Caco-2 (cell line): ENCODE measurements at regions not wholly inside any gene's neighbourhood (a gene's known extent, or its start where the extent isn't known, plus 50 kb on each side); places are given as distances from the start of the nearest gene placed in this dataset.

Experiments
- BruUV-seq: library from RNA; stranded (reverse); fragments of 400-500 nt; replicated peaks from 2 replicates; lab custom pipeline; 2021; lab: Mats Ljungman, UMichigan
- CTCF ChIA-PET: fragments of 300-600 bp; sonication (Branson Sonifier 250); formaldehyde crosslinking; loops from one replicate; lab custom pipeline; 2022; ENCODE audit warnings: antibody characterized with exemption; lab: Charles Lee
- POLR2A ChIA-PET: fragments of 300-600 bp; sonication (Branson Sonifier 250); formaldehyde crosslinking; loops from one replicate; lab custom pipeline; 2022; ENCODE audit warnings: antibody characterized with exemption; lab: Charles Lee
- DNase-seq, 2 experiments: peaks; one replicate each; pipeline versions ENCODE4 v3.0.0 to v3.0.0-alpha.2; 2020 to 2022
- H3K27me3 ChIP-seq: replicated peaks from 2 replicates; pipeline ENCODE4 v1.6.0; 2011; ENCODE audit warnings: low read length; ENCODE audit not compliant: control insufficient read depth, insufficient read depth
- H3K36me3 ChIP-seq: 2 replicates; pipeline ENCODE4 v1.5.1; 2011; ENCODE audit warnings: low read length; ENCODE audit not compliant: control insufficient read depth, insufficient read depth
- H3K4me1 ChIP-seq: fragments of 250-450 bp; sonication (Bioruptor Pico); 2 replicates; pipeline ENCODE4 v1.5.1; 2020; ENCODE audit warnings: mild to moderate bottlenecking
- H3K4me3 ChIP-seq: 2 replicates; pipeline ENCODE4 v1.5.1; 2011; ENCODE audit warnings: low read depth, mild to moderate bottlenecking, control low read depth, low read length
- H3K9me3 ChIP-seq: fragments of 250-450 bp; sonication (Bioruptor Pico); 2 replicates; pipeline ENCODE4 v1.5.1; 2020; ENCODE audit warnings: mild to moderate bottlenecking, moderate library complexity
- H3K27ac Mint-ChIP-seq: one replicate; pipeline ENCODE4 v1.8.0; 2022; ENCODE audit warnings: mixed read lengths; ENCODE audit not compliant: unreplicated experiment
- H3K27me3 Mint-ChIP-seq: one replicate; pipeline ENCODE4 v1.8.0; 2022; ENCODE audit warnings: mixed read lengths; ENCODE audit not compliant: insufficient read depth, unreplicated experiment
- H3K36me3 Mint-ChIP-seq: one replicate; pipeline ENCODE4 v1.8.0; 2022; ENCODE audit warnings: mild to moderate bottlenecking, mixed read lengths; ENCODE audit not compliant: insufficient read depth, unreplicated experiment
- H3K4me1 Mint-ChIP-seq: one replicate; pipeline ENCODE4 v1.8.0; 2022; ENCODE audit warnings: low read depth, mixed read lengths; ENCODE audit not compliant: unreplicated experiment
- H3K4me3 Mint-ChIP-seq: one replicate; pipeline ENCODE4 v1.8.0; 2022; ENCODE audit warnings: mild to moderate bottlenecking, moderate library complexity, mixed read lengths; ENCODE audit not compliant: unreplicated experiment
- H3K9me3 Mint-ChIP-seq: one replicate; pipeline ENCODE4 v1.8.0; 2022; ENCODE audit warnings: mixed read lengths; ENCODE audit not compliant: unreplicated experiment
- CTCF ChIP-seq, 2 experiments: fragments of 200-600 bp in 1 of 2; IDR thresholded peaks; 1 replicate in 1 of 2; 2 replicates in 1 of 2; pipeline versions ENCODE4 v1.5.1 to v1.8.0; 2011 to 2022; ENCODE audit warnings: antibody characterized with exemption in 1 of 2, control low read depth in 1 of 2, inconsistent platforms in 1 of 2, low read depth in 1 of 2, low read length in 1 of 2, mild to moderate bottlenecking in 1 of 2, moderate library complexity in 1 of 2; ENCODE audit not compliant: insufficient read depth in 1 of 2, severe bottlenecking in 1 of 2, unreplicated experiment in 1 of 2
- intact Hi-C: fragments of 100-400 bp; cut with micrococcal nuclease; formaldehyde crosslinking; loops from one replicate; pipeline ENCODE4 v1.10.0; 2022; ENCODE audit not compliant: unreplicated experiment

- BruUV-seq, result no TSS peak
Observed at GRCh38 chr2:60621688-60622429, 68.4 kb upstream of the BCL11A start.

GRCh38 chr2:60623040-60623439 lies 69.6 kb upstream of the BCL11A start:
- Histone ChIP-seq H3K27me3 (peaks cover 1% of the 10 kb centered on the region; the same call in 1 of the 2 replicates), H3K9me3 (no peaks in the 10 kb centered on the region), H3K36me3 (no peaks in the 10 kb centered on the region), H3K4me1 (no peaks in the 10 kb centered on the region), H3K4me3 (no peak overlapping the region)
- Mint-ChIP-seq H3K27ac (no peak overlapping the region), H3K4me3 (no peak overlapping the region), H3K36me3 (no peaks in the 10 kb centered on the region), H3K27me3 (peaks cover 14% of the 10 kb centered on the region), H3K9me3 (no peaks in the 10 kb centered on the region), H3K4me1 (no peaks in the 10 kb centered on the region)
- no peak for TF ChIP-seq CTCF (IDR thresholded peaks at IDR 0.05; ENCODE audit: insufficient read depth in 1 of 2, low read depth in 1 of 2, low read length in 1 of 2, severe bottlenecking in 1 of 2, unreplicated experiment in 1 of 2)
- no peak for DNase-seq
- no TSS peak for BruUV-seq
- ChIA-PET POLR2A (no interaction called here), CTCF (no interaction called here)
- intact Hi-C loops, result no loop called here

More at GRCh38 chr2:60621688-60622429, 68.4 kb upstream of the BCL11A start:
- peaks cover 14% of the 10 kb centered on the region for H3K27me3 Mint-ChIP-seq
- no peaks in the 10 kb centered on the region for H3K4me1 ChIP-seq
- no peaks in the 10 kb centered on the region for H3K9me3 ChIP-seq
- no peaks in the 10 kb centered on the region for H3K9me3 Mint-ChIP-seq
- CTCF ChIA-PET, result no interaction called here
- H3K36me3 ChIP-seq, result no peaks in the 10 kb centered on the region
- peaks cover 1% of the 10 kb centered on the region; the same call in 1 of the 2 replicates for H3K27me3 ChIP-seq
- H3K4me3 Mint-ChIP-seq, result no peak overlapping the region
- TF ChIP-seq CTCF (IDR thresholded peaks at IDR 0.05; ENCODE audit: insufficient read depth in 1 of 2, low read depth in 1 of 2, low read length in 1 of 2, severe bottlenecking in 1 of 2, unreplicated experiment in 1 of 2), result no peak
- H3K27ac Mint-ChIP-seq, result no peak overlapping the region
- intact Hi-C loops, result no loop called here
- H3K4me1 Mint-ChIP-seq, result no peaks in the 10 kb centered on the region
- H3K36me3 Mint-ChIP-seq, result no peaks in the 10 kb centered on the region
- H3K4me3 ChIP-seq, result no peak overlapping the region
- no peak for DNase-seq
- POLR2A ChIA-PET, result no interaction called here

GRCh38 chr2:60627412-60627811 lies 74.0 kb upstream of the BCL11A start:
- Mint-ChIP-seq H3K27ac (no peak overlapping the region), H3K4me3 (no peak overlapping the region), H3K36me3 (no peaks in the 10 kb centered on the region), H3K4me1 (no peaks in the 10 kb centered on the region), H3K27me3 (peaks cover 20% of the 10 kb centered on the region), H3K9me3 (no peaks in the 10 kb centered on the region)
- no TSS peak for BruUV-seq
- Histone ChIP-seq H3K4me3 (no peak overlapping the region), H3K4me1 (no peaks in the 10 kb centered on the region), H3K9me3 (no peaks in the 10 kb centered on the region), H3K36me3 (no peaks in the 10 kb centered on the region), H3K27me3 (no peaks in the 10 kb centered on the region)
- no peak for TF ChIP-seq CTCF (IDR thresholded peaks at IDR 0.05; ENCODE audit: insufficient read depth in 1 of 2, low read depth in 1 of 2, low read length in 1 of 2, severe bottlenecking in 1 of 2, unreplicated experiment in 1 of 2)
- intact Hi-C loops, result no loop called here
- POLR2A ChIA-PET, result no interaction called here
- DNase-seq, result no peak
- CTCF ChIA-PET, result no interaction called here
